ENCODE measurements at regions not wholly inside any gene's neighbourhood (a gene's known extent, or its start where the extent isn't known, plus 50 kb on each side); places are given as distances from the start of the nearest gene placed in this dataset.

DNA sequence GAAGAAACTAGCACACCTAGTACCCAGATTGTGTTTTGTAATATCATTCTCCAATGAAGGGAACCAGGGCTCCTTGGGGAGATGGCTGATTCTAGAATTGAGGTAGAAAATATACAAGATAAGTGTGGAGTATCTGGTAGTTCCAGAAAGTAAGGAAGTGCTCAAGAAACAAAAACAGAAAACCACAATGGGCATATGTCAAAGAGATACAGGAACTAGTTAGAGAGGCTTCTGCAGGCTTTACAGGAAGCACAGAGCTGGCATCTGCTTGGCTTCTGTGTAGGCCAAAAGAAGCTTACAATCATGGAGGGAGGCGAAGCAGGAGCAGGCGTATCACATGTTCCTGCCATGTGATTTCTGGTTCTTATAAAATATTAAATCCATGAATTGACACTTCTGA lies 105.7 kb upstream of the TMEM161B start:
- ATAC-seq: no peak
- TF ChIP-seq, protein P1, sequence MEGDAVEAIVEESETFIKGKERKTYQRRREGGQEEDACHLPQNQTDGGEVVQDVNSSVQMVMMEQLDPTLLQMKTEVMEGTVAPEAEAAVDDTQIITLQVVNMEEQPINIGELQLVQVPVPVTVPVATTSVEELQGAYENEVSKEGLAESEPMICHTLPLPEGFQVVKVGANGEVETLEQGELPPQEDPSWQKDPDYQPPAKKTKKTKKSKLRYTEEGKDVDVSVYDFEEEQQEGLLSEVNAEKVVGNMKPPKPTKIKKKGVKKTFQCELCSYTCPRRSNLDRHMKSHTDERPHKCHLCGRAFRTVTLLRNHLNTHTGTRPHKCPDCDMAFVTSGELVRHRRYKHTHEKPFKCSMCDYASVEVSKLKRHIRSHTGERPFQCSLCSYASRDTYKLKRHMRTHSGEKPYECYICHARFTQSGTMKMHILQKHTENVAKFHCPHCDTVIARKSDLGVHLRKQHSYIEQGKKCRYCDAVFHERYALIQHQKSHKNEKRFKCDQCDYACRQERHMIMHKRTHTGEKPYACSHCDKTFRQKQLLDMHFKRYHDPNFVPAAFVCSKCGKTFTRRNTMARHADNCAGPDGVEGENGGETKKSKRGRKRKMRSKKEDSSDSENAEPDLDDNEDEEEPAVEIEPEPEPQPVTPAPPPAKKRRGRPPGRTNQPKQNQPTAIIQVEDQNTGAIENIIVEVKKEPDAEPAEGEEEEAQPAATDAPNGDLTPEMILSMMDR (IDR thresholded peaks at IDR 0.05): no peak
- no peaks in the 10 kb centered on the region for H3K4me1 ChIP-seq (ENCODE audit: low read depth)

DNA sequence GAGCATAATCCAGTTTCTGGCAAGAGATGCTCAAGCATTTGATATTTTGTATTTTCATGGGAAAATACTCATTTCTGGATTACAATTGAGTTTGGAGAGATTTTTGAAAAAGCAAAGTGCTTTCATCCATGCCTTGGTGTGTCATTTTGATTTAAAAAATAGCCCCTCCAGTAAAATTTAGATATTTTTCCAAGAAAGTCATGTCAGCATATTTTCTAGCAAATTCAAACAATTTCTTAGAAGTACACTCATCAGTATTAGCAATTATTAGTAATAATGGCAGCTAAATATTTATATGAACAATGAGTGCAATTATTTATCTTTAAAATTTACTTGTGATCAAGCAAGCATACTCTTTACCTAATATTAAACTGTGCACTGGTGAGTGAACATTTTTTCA lies 102.2 kb upstream of the TMEM161B start:
- Histone ChIP-seq H3K36me3 (ENCODE audit: low read depth) (no peaks in the 10 kb centered on the region), H3K4me1 (ENCODE audit: low read depth) (no peaks in the 10 kb centered on the region), H3K4me3 (no peak overlapping the region), H3K9me3 (no peaks in the 10 kb centered on the region)
- DNase-seq (no peak), ATAC-seq (no peak)
- intact Hi-C loops (cut with DNase I, micrococcal nuclease): no loop called here
- TF ChIP-seq, protein P1 (IDR thresholded peaks at IDR 0.05): no peak

More for the DNA sequence above, 105.7 kb upstream of the TMEM161B start:
- Histone ChIP-seq H3K4me3 (no peak overlapping the region), H3K36me3 (ENCODE audit: low read depth) (no peaks in the 10 kb centered on the region), H3K9me3 (no peaks in the 10 kb centered on the region)
- intact Hi-C loops (cut with DNase I, micrococcal nuclease): no loop called here
- no peak for DNase-seq

DNA sequence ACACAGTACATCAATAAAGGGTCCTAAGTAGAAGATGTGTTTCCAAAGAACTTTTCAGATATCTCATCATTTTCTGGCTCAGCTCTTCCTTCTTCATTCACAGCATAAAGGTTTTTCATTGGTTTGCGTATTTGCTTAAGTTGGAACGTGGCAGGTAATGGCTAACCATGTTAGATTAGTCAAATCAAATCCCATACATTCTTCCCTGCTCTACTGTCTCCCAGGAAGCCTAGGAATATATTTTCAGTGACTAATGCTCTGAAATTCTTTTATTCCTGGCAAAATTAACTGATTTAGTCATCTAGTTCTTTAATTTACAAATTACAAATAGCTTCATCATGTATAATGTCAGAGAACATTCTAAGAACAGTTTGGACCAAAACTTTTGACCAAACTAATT lies 99.6 kb upstream of the TMEM161B start:
- intact Hi-C loops (cut with DNase I, micrococcal nuclease): no loop called here
- H3K9me3 ChIP-seq: no peaks in the 10 kb centered on the region
- no peak for DNase-seq
- TF ChIP-seq, protein P1 (IDR thresholded peaks at IDR 0.05): no peak
- ATAC-seq: no peak
- H3K4me1 ChIP-seq (ENCODE audit: low read depth): no peaks in the 10 kb centered on the region
- H3K4me3 ChIP-seq: no peak overlapping the region
- H3K36me3 ChIP-seq (ENCODE audit: low read depth): no peaks in the 10 kb centered on the region

DNA sequence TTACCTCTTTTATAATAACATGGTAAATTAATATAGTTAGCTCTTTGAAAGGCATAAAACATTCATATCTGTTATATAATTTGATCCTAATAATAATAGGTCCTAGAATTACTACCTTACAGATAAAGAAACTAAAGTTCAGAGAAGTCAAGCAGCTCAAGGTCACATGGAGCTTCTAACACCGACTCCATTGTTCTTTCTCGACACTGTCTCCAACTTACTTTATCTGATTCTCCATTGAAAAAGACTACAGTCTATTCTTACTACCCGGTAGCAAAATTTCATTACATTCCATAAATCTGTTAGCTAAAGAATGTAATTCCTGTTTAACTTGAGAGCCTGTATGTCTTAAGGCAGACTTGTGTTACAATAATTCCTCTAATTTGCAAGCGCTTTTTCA lies 96.3 kb upstream of the TMEM161B start:
- TF ChIP-seq, protein P1 (IDR thresholded peaks at IDR 0.05): no peak
- DNase-seq (no peak), ATAC-seq (no peak)
- H3K4me1 ChIP-seq (ENCODE audit: low read depth): no peaks in the 10 kb centered on the region
- intact Hi-C loops (cut with DNase I, micrococcal nuclease): no loop called here
- H3K4me3 ChIP-seq: no peak overlapping the region
- H3K9me3 ChIP-seq: no peaks in the 10 kb centered on the region
- no peaks in the 10 kb centered on the region for H3K36me3 ChIP-seq (ENCODE audit: low read depth)

DNA sequence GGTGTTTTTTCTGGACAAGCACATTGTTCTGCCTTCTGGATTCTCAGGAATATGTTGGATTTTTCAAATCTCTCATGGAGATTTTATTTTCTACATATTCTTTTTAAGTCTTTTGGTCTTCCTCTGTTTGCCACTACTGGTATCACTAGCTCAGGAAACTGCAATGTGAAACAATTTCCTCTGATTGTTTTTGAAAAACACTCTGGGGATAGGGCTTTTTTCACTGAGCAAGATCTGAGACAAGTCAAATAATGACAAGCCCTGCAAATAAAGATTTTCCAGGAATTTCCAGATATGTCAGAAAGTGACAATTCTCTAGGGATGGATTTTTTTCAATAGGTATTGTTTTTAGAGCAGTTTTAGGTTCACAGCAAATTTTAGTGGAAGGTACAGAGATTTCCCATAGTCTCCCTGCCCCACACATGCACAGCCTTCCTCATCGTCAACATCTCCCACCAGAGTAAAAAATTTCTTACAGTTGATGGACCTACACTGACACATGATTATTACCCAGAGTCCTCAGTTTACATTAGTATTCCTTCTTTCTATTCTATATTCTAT lies 86.9 kb upstream of the TMEM161B start:
- intact Hi-C loops (cut with DNase I, micrococcal nuclease): no loop called here
- Histone ChIP-seq H3K4me3 (no peak overlapping the region), H3K36me3 (ENCODE audit: low read depth) (no peaks in the 10 kb centered on the region), H3K4me1 (ENCODE audit: low read depth) (no peaks in the 10 kb centered on the region), H3K9me3 (no peaks in the 10 kb centered on the region)
- ATAC-seq: no peak
- DNase-seq: no peak
- TF ChIP-seq, protein P1 (IDR thresholded peaks at IDR 0.05): no peak

DNA sequence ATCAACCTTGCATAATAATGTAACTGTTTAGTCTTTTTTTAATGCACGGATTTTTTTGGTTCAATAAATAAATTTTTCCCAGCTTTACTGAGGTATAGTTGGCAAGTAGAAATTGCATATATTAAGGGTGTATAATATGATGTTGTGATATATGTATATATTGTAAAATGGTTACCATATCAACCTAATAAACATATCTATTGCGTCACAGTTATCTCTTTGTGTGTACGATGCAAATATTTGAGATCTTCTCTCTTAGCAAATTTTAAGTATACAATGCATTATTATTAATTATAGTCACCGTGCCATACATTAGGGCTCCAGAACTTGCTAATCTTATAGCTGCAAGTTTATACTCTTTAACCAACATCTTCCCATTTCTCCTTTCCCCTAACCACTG lies 57.2 kb upstream of the TMEM161B start:
- intact Hi-C loops (cut with DNase I, micrococcal nuclease): no loop called here
- H3K36me3 ChIP-seq (ENCODE audit: low read depth): no peaks in the 10 kb centered on the region
- TF ChIP-seq, protein P1 (IDR thresholded peaks at IDR 0.05): no peak
- DNase-seq (no peak), ATAC-seq (no peak)
- H3K4me3 ChIP-seq: no peak overlapping the region
- no peaks in the 10 kb centered on the region for H3K4me1 ChIP-seq (ENCODE audit: low read depth)
- H3K9me3 ChIP-seq: no peaks in the 10 kb centered on the region
